Gastrocnemius medialis (tissue), 4 donors: ENCODE measurements at regions not wholly inside any gene's neighbourhood (a gene's known extent, or its start where the extent isn't known, plus 50 kb on each side); places are given as distances from the start of the nearest gene placed in this dataset.

Experiments
- POLR2A ChIP-seq, 2 donors: fragments of 450-650 bp; IDR thresholded peaks; one replicate each; pipeline ENCODE4 v1.6.1; 2017; ENCODE audit warnings: antibody characterized with exemption in 2 of 2, mild to moderate bottlenecking in 2 of 2, moderate library complexity in 2 of 2
- TF ChIP-seq, protein P1 (sequence below), 5 experiments: fragments of 450-650 bp in 3 of 5; fragments of 200-600 bp in 2 of 5; sonication (generic) in 2 of 5; IDR thresholded peaks in 4 of 5; conservative IDR thresholded peaks in 1 of 5; 1 replicate in 4 of 5; 2 replicates in 1 of 5; pipeline ENCODE4 v1.5.1; 2016 to 2019; ENCODE audit warnings: antibody characterized with exemption in 5 of 5, mild to moderate bottlenecking in 3 of 5, moderate library complexity in 3 of 5

DNA sequence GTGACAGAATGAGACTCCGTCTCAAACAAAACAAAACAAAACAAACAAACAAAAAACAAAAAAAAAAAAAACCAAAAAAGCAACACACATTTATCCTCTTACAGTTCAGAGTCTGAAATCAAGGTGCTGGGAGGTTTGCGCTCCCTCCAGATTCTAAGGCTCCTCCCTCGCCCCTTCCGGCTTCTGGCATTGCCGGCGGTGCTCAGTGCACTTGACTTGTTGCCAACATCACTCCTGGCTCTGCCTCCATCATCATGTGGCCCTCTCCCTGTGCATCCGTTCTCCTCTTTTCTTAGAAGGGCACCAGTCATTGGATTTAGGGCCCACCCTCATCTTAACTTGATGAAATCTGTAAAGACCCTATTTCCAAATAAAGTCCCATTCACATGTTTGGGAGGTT lies 73.8 kb downstream of the RBFOX3 start:
- TF ChIP-seq, protein P1, sequence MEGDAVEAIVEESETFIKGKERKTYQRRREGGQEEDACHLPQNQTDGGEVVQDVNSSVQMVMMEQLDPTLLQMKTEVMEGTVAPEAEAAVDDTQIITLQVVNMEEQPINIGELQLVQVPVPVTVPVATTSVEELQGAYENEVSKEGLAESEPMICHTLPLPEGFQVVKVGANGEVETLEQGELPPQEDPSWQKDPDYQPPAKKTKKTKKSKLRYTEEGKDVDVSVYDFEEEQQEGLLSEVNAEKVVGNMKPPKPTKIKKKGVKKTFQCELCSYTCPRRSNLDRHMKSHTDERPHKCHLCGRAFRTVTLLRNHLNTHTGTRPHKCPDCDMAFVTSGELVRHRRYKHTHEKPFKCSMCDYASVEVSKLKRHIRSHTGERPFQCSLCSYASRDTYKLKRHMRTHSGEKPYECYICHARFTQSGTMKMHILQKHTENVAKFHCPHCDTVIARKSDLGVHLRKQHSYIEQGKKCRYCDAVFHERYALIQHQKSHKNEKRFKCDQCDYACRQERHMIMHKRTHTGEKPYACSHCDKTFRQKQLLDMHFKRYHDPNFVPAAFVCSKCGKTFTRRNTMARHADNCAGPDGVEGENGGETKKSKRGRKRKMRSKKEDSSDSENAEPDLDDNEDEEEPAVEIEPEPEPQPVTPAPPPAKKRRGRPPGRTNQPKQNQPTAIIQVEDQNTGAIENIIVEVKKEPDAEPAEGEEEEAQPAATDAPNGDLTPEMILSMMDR (IDR thresholded peaks at IDR 0.05 in 4 of 5, conservative IDR thresholded peaks at IDR 0.05 in 1 of 5): no peak
- no peak for TF ChIP-seq POLR2A (IDR thresholded peaks at IDR 0.05)
